Sigmoid colon (tissue), 6 donors: ENCODE measurements at regions not wholly inside any gene's neighbourhood (a gene's known extent, or its start where the extent isn't known, plus 50 kb on each side); places are given as distances from the start of the nearest gene placed in this dataset.

ENCODE experiments used
- DNase-seq: peaks from one replicate; pipeline ENCODE4 v3.0.0-alpha.2; 2019
- H3K27ac ChIP-seq, 4 donors: fragments of 200-600 bp; sonication (generic); one replicate each; pipeline ENCODE4 v1.5.1; 2016 to 2019; ENCODE audit warnings: mild to moderate bottlenecking in 1 of 4
- H3K27me3 ChIP-seq, 3 donors: fragments of 200-600 bp; sonication (generic); one replicate each; pipeline ENCODE4 v1.5.1; 2019; ENCODE audit warnings: mild to moderate bottlenecking in 1 of 3
- H3K36me3 ChIP-seq, 4 donors: fragments of 200-600 bp; sonication (generic); one replicate each; pipeline ENCODE4 v1.5.1; 2016 to 2019
- H3K4me1 ChIP-seq, 4 donors: fragments of 200-600 bp; sonication (generic); one replicate each; pipeline ENCODE4 v1.5.1; 2017 to 2019
- H3K4me3 ChIP-seq, 4 donors: fragments of 200-600 bp; sonication (generic); one replicate each; pipeline ENCODE4 v1.5.1; 2017 to 2019; ENCODE audit warnings: mild to moderate bottlenecking in 2 of 4, moderate library complexity in 1 of 4
- H3K9me3 ChIP-seq, 4 donors: fragments of 200-600 bp in 3 of 4; sonication (generic) in 3 of 4; one replicate each; pipeline versions ENCODE4 v1.5.1 to v1.6.1; 2013 to 2019
- EP300 ChIP-seq, 4 donors: sonication (generic); formaldehyde crosslinking; IDR thresholded peaks; one replicate each; pipeline ENCODE4 v1.6.1; 2017; ENCODE audit warnings: antibody characterized with exemption in 4 of 4
- POLR2A ChIP-seq, 2 donors: fragments of 450-650 bp; IDR thresholded peaks; one replicate each; pipeline ENCODE4 v1.6.1; 2016; ENCODE audit warnings: antibody characterized with exemption in 2 of 2, mild to moderate bottlenecking in 2 of 2, moderate library complexity in 2 of 2
- POLR2AphosphoS5 ChIP-seq, 4 donors: sonication (generic); formaldehyde crosslinking; IDR thresholded peaks; one replicate each; pipeline ENCODE4 v1.6.1; 2017; ENCODE audit warnings: antibody characterized with exemption in 4 of 4
- WGBS, 2 donors: extraction: QIAGEN DNeasy Blood & Tissue Kit; methylation state at CpG; one replicate each; pipeline ENCODE4 v1.1.7; 2013; 5-methylcytosine and 5-hydroxymethylcytosine counted together
- intact Hi-C: fragments of 100-400 bp; cut with DNase I; formaldehyde crosslinking; loops from one replicate; pipeline ENCODE4 v1.15.1; 2023
- small RNA-seq, 3 donors: library from RNA; depleted of rRNA; stranded (forward); fragments of <200 nt; gene quantifications; one replicate each; pipeline ENCODE3, GENCODE V24; 2016
- TF ChIP-seq, protein P1 (sequence below), 4 experiments: fragments of 450-650 bp in 3 of 4; fragments of 200-600 bp in 1 of 4; IDR thresholded peaks; one replicate each; pipeline ENCODE4 v1.5.1; 2016 to 2019; ENCODE audit warnings: antibody characterized with exemption in 4 of 4, mild to moderate bottlenecking in 3 of 4, moderate library complexity in 2 of 4
- donor health status: healthy with polysubstance abuse.
- donor health status: healthy.

DNA sequence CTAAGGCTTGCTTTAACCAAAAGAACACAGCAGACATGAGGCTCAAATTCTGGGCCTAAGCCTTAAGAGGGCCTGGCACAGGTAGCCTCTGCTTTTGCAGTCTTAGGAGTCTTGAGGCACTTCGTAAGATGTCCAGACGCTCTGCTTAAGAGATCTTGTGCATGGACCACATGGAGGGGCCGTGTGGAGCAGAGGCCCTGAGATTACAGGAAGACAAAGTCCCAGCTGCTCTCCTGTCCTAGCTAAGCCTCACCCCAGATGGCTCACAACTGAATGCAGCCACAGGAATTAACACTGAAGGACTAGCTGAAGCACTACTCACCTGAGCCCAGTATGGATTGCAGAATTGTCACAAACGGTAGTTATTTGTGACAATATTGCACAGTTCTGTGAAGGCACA, 446.0 kb downstream of the PDZRN4 start:
- no peak overlapping the region for H3K4me3 ChIP-seq
- H3K27ac ChIP-seq: no peak overlapping the region
- DNase-seq: no peak
- no peak for TF ChIP-seq POLR2AphosphoS5 (IDR thresholded peaks at IDR 0.05)
- H3K4me1 ChIP-seq: no peaks in the 10 kb centered on the region
- H3K27me3 ChIP-seq: no peaks in the 10 kb centered on the region
- H3K36me3 ChIP-seq: no peaks in the 10 kb centered on the region
- no peaks in the 10 kb centered on the region for H3K9me3 ChIP-seq
- intact Hi-C loops: no loop called here
- WGBS, 2 donors: 74 to 85% methylated on average over 4 of the region's 4 CpGs

DNA sequence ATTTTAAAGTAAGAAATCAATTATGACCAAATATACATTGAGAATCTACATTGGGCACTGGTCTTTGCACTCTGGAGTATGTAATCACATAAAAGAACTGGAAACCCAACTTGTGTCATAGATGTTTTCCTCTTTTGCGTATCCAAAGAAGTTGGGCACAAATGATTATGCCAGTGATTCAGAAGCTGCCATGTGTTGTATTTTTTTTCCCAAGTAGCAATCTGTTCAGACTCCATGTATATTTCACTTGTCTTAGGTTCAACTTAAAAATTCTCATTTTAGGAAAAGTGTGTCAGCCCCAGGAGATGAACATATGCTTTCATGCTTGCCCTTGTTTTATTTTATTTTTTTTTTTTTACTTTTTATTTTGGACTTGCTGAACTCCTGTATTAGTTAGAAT, 441.5 kb downstream of the PDZRN4 start:
- TF ChIP-seq POLR2AphosphoS5 (IDR thresholded peaks at IDR 0.05): no peak
- no peak for TF ChIP-seq POLR2A (IDR thresholded peaks at IDR 0.05)
- no peak for TF ChIP-seq EP300 (IDR thresholded peaks at IDR 0.05)
- TF ChIP-seq, protein P1, sequence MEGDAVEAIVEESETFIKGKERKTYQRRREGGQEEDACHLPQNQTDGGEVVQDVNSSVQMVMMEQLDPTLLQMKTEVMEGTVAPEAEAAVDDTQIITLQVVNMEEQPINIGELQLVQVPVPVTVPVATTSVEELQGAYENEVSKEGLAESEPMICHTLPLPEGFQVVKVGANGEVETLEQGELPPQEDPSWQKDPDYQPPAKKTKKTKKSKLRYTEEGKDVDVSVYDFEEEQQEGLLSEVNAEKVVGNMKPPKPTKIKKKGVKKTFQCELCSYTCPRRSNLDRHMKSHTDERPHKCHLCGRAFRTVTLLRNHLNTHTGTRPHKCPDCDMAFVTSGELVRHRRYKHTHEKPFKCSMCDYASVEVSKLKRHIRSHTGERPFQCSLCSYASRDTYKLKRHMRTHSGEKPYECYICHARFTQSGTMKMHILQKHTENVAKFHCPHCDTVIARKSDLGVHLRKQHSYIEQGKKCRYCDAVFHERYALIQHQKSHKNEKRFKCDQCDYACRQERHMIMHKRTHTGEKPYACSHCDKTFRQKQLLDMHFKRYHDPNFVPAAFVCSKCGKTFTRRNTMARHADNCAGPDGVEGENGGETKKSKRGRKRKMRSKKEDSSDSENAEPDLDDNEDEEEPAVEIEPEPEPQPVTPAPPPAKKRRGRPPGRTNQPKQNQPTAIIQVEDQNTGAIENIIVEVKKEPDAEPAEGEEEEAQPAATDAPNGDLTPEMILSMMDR (IDR thresholded peaks at IDR 0.05): no peak
- DNase-seq: no peak
- H3K9me3 ChIP-seq: no peaks in the 10 kb centered on the region
- H3K27ac ChIP-seq: no peak overlapping the region
- intact Hi-C loops: no loop called here
- no peaks in the 10 kb centered on the region for H3K4me1 ChIP-seq
- H3K4me3 ChIP-seq: no peak overlapping the region
- 96 to 100% methylated on average over 1 of the region's 1 CpG for WGBS, 2 donors
- H3K36me3 ChIP-seq: no peaks in the 10 kb centered on the region
- no peaks in the 10 kb centered on the region for H3K27me3 ChIP-seq

DNA sequence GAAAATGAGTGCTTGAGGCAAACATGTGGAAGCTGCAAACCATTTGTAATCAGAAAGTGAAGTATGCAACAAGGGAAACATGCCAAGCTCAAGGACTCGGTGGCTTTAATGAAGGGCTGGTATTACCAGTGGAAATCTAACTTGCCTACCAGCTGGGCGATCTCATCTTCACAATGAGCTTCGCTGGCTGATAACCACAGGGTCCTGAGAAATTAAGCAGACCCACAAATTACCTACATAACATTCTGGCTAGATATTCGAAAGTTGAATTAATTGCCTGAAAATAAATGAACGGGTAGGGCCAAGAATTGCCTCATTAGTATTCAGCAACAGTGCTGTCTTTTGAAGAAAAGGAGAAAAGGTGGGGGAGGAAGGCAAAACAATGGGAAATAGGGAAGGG, 439.4 kb downstream of the PDZRN4 start:
- Histone ChIP-seq H3K27me3 (no peaks in the 10 kb centered on the region), H3K9me3 (no peaks in the 10 kb centered on the region), H3K36me3 (no peaks in the 10 kb centered on the region), H3K4me3 (no peak overlapping the region), H3K27ac (no peak overlapping the region), H3K4me1 (no peaks in the 10 kb centered on the region)
- no peak for TF ChIP-seq POLR2A (IDR thresholded peaks at IDR 0.05)
- TF ChIP-seq POLR2AphosphoS5 (IDR thresholded peaks at IDR 0.05): no peak
- TF ChIP-seq EP300 (IDR thresholded peaks at IDR 0.05): no peak
- intact Hi-C loops: no loop called here
- WGBS, 2 donors: 86 to 87% methylated on average over 5 of the region's 5 CpGs
- no peak for DNase-seq

DNA sequence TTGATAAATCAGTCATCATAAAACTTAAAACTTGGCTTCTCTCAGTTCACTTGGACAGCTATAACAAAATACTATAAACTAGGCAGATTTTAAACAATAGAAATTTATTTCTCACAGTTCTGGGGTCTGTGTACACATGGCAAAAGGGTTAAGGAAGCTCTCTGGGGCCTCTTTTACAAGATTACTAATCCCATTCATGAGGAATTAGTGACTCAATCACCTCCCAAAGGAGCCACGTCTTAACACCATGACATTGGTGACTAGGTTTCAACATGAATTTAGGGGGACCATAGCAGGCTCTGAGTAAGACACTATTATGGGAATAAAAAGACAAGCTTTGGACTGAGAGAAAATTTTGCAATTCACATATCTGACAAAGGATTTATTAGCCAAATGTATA, 436.5 kb downstream of the PDZRN4 start:
- Histone ChIP-seq H3K4me1 (no peaks in the 10 kb centered on the region), H3K4me3 (no peak overlapping the region), H3K9me3 (no peaks in the 10 kb centered on the region), H3K27ac (no peak overlapping the region), H3K27me3 (no peaks in the 10 kb centered on the region), H3K36me3 (no peaks in the 10 kb centered on the region)
- intact Hi-C loops: no loop called here
- no peak for DNase-seq
- TF ChIP-seq, protein P1 (IDR thresholded peaks at IDR 0.05): no peak
- TF ChIP-seq POLR2A (IDR thresholded peaks at IDR 0.05): no peak
- 18 to 47% methylated on average over 1 of the region's 1 CpG for WGBS, 2 donors

Small RNA genes in the stretch of these regions (small RNA-seq; reads per million reads assigned to genes)
- gene RNA5SP360: 0 reads per million in 3 donors
